ENCODE measurements at regions not wholly inside any gene's neighbourhood (a gene's known extent, or its start where the extent isn't known, plus 50 kb on each side); places are given as distances from the start of the nearest gene placed in this dataset.

GRCh38 chr16:85236818-85237150 is 124.5 kb upstream of the CIBAR2 start:
- WGBS (ENCODE audit: insufficient coverage): 87% methylated on average over 5 of the region's 5 CpGs
- TF ChIP-seq CTCF (IDR thresholded peaks at IDR 0.05): no peak
- ATAC-seq: no peak
- no peaks in the 10 kb centered on the region for H3K36me3 Mint-ChIP-seq
- no peak overlapping the region for H3K4me3 ChIP-seq (ENCODE audit: low read length)
- H3K9me3 Mint-ChIP-seq: no peaks in the 10 kb centered on the region
- no peaks in the 10 kb centered on the region for H3K9me3 ChIP-seq (ENCODE audit: control insufficient read depth, insufficient read depth, low read length)
- H3K27ac ChIP-seq (ENCODE audit: low read length): no peak overlapping the region
- H3K4me1 ChIP-seq (ENCODE audit: control insufficient read depth, insufficient read depth, low read length): peaks cover 23% of the 10 kb centered on the region
- peaks cover 11% of the 10 kb centered on the region for H3K27me3 ChIP-seq (ENCODE audit: control insufficient read depth, insufficient read depth, low read length)
- H3K36me3 ChIP-seq (ENCODE audit: control insufficient read depth, insufficient read depth, low read length): no peaks in the 10 kb centered on the region
- peaks cover 0 to 28% of the 10 kb centered on the region in 2 donors for H3K4me1 Mint-ChIP-seq
- no peak overlapping the region for H3K27ac Mint-ChIP-seq
- DNase-seq: no peak
- H3K4me3 Mint-ChIP-seq: peak overlapping the region; percentile 40
- intact Hi-C loops (cut with micrococcal nuclease): no loop called here
- peaks cover 0 to 26% of the 10 kb centered on the region in 2 donors for H3K27me3 Mint-ChIP-seq (ENCODE audit: low read depth in 2 of 2)

GRCh38 chr16:85237817-85238216 is 125.5 kb upstream of the CIBAR2 start:
- H3K4me1 ChIP-seq (ENCODE audit: control insufficient read depth, insufficient read depth, low read length): peaks cover 26% of the 10 kb centered on the region
- Mint-ChIP-seq H3K27me3 (ENCODE audit: low read depth in 2 of 2) (peaks cover 0 to 26% of the 10 kb centered on the region in 2 donors), H3K27ac (no peak overlapping the region), H3K4me3 (no peak overlapping the region), H3K9me3 (no peaks in the 10 kb centered on the region), H3K4me1 (peaks cover 0 to 28% of the 10 kb centered on the region in 2 donors), H3K36me3 (no peaks in the 10 kb centered on the region)
- intact Hi-C loops (cut with micrococcal nuclease): no loop called here
- DNase-seq (no peak), ATAC-seq (no peak)
- H3K27me3 ChIP-seq (ENCODE audit: control insufficient read depth, insufficient read depth, low read length): peaks cover 11% of the 10 kb centered on the region
- H3K9me3 ChIP-seq (ENCODE audit: control insufficient read depth, insufficient read depth, low read length): no peaks in the 10 kb centered on the region
- H3K4me3 ChIP-seq (ENCODE audit: low read length): no peak overlapping the region
- WGBS (ENCODE audit: insufficient coverage): 85% methylated on average over 6 of the region's 6 CpGs
- H3K27ac ChIP-seq (ENCODE audit: low read length): no peak overlapping the region
- H3K36me3 ChIP-seq (ENCODE audit: control insufficient read depth, insufficient read depth, low read length): no peaks in the 10 kb centered on the region
- TF ChIP-seq CTCF (IDR thresholded peaks at IDR 0.05): no peak

- Histone ChIP-seq H3K4me1 (ENCODE audit: control insufficient read depth, insufficient read depth, low read length) (peaks cover 26% of the 10 kb centered on the region), H3K9me3 (ENCODE audit: control insufficient read depth, insufficient read depth, low read length) (no peaks in the 10 kb centered on the region), H3K4me3 (ENCODE audit: low read length) (no peak overlapping the region), H3K27me3 (ENCODE audit: control insufficient read depth, insufficient read depth, low read length) (peaks cover 11% of the 10 kb centered on the region), H3K36me3 (ENCODE audit: control insufficient read depth, insufficient read depth, low read length) (no peaks in the 10 kb centered on the region), H3K27ac (ENCODE audit: low read length) (no peak overlapping the region)
- Mint-ChIP-seq H3K4me3 (no peak overlapping the region), H3K36me3 (no peaks in the 10 kb centered on the region), H3K9me3 (no peaks in the 10 kb centered on the region), H3K4me1 (peaks cover 0 to 26% of the 10 kb centered on the region in 2 donors), H3K27ac (no peak overlapping the region), H3K27me3 (ENCODE audit: low read depth in 2 of 2) (peaks cover 0 to 24% of the 10 kb centered on the region in 2 donors)
- DNase-seq: no peak
- WGBS (ENCODE audit: insufficient coverage): 65% methylated on average over 17 of the region's 17 CpGs
- intact Hi-C loops (cut with micrococcal nuclease): no loop called here
- ATAC-seq: no peak
- TF ChIP-seq CTCF (IDR thresholded peaks at IDR 0.05): no peak
These were observed 126.0 kb upstream of the CIBAR2 start for GRCh38 chr16:85238233-85238647.

GRCh38 chr16:85239239-85239638 is 127.0 kb upstream of the CIBAR2 start:
- Histone ChIP-seq H3K27me3 (ENCODE audit: control insufficient read depth, insufficient read depth, low read length) (peaks cover 11% of the 10 kb centered on the region), H3K4me1 (ENCODE audit: control insufficient read depth, insufficient read depth, low read length) (peaks cover 26% of the 10 kb centered on the region), H3K4me3 (ENCODE audit: low read length) (no peak overlapping the region), H3K9me3 (ENCODE audit: control insufficient read depth, insufficient read depth, low read length) (no peaks in the 10 kb centered on the region), H3K36me3 (ENCODE audit: control insufficient read depth, insufficient read depth, low read length) (no peaks in the 10 kb centered on the region), H3K27ac (ENCODE audit: low read length) (no peak overlapping the region)
- intact Hi-C loops (cut with micrococcal nuclease): no loop called here
- no peak overlapping the region for H3K4me3 Mint-ChIP-seq
- ATAC-seq: no peak
- no peak overlapping the region for H3K27ac Mint-ChIP-seq
- no peak for DNase-seq
- H3K36me3 Mint-ChIP-seq: no peaks in the 10 kb centered on the region
- peaks cover 0 to 21% of the 10 kb centered on the region in 2 donors for H3K27me3 Mint-ChIP-seq (ENCODE audit: low read depth in 2 of 2)
- WGBS (ENCODE audit: insufficient coverage): 87% methylated on average over 5 of the region's 5 CpGs
- no peaks in the 10 kb centered on the region for H3K9me3 Mint-ChIP-seq
- no peak for TF ChIP-seq CTCF (IDR thresholded peaks at IDR 0.05)
- H3K4me1 Mint-ChIP-seq: peaks cover 0 to 23% of the 10 kb centered on the region in 2 donors
